ENCODE measurements at regions not wholly inside any gene's neighbourhood (a gene's known extent, or its start where the extent isn't known, plus 50 kb on each side); places are given as distances from the start of the nearest gene placed in this dataset.

DNA sequence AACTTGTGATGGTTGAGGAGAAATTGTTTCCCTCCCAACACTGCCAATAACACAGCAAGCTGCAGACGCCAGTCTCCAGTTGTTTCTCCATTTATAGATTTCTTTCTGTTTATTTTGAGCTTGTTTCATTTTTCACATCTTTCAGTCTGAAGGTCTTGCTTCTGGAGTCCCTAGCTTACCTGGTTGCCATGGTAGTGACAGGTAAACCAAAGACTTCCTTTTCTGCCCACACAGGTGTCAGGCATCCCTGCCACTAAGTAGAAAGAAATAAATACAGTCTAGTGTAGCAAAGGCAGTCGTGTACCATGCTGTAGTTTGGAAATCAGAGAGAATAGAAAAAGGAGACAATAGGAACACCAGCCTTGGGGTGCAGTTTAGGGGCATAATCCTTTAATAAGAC lies 82.8 kb downstream of the MARCHF4 start:
- Histone ChIP-seq H3K4me3 (no peak overlapping the region), H3K27ac (no peak overlapping the region), H3K9me3 (no peaks in the 10 kb centered on the region), H3K27me3 (peaks cover 28% of the 10 kb centered on the region), H3K36me3 (no peaks in the 10 kb centered on the region), H3K4me1 (no peaks in the 10 kb centered on the region)
- ATAC-seq = no peak
- WGBS, 2 donors (ENCODE audit: low coverage in 1 of 2) = 21 to 25% methylated on average over 2 of the region's 2 CpGs
- TF ChIP-seq CTCF (IDR thresholded peaks at IDR 0.05) (no peak), POLR2A (IDR thresholded peaks at IDR 0.05) (no peak), POLR2AphosphoS5 (IDR thresholded peaks at IDR 0.05) (no peak), EP300 (IDR thresholded peaks at IDR 0.05) (no peak)

DNA sequence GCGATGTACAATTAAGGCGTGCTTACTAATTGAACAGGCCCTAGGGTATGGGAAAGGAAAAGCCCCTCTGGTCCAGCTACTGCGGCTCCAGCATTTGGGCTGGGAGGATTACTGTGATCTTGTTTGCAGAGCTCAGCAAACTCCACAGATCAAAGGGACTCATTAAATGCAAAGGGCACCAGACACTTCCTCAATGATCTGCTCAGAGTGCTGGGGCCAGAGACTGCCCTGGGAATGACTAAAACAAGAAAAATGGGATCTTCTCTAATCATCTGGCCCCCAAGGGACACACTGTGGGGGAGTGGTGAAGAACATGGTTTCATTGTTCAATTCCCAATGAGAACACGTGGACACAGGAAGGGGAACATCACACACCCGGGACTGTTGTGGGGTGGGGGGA lies 85.0 kb downstream of the MARCHF4 start:
- H3K4me1 ChIP-seq = no peaks in the 10 kb centered on the region
- ATAC-seq = no peak
- 70% methylated on average over 3 of the region's 5 CpGs; no CpG with 5 or more reads in 1 of the 2 donors for WGBS, 2 donors (ENCODE audit: low coverage in 1 of 2)
- H3K27ac ChIP-seq = no peak overlapping the region
- TF ChIP-seq POLR2AphosphoS5 (IDR thresholded peaks at IDR 0.05) (no peak), POLR2A (IDR thresholded peaks at IDR 0.05) (no peak), EP300 (IDR thresholded peaks at IDR 0.05) (no peak), CTCF (IDR thresholded peaks at IDR 0.05) (no peak)
- H3K4me3 ChIP-seq = no peak overlapping the region
- H3K36me3 ChIP-seq = no peaks in the 10 kb centered on the region
- H3K9me3 ChIP-seq = no peaks in the 10 kb centered on the region
- peaks cover 28% of the 10 kb centered on the region for H3K27me3 ChIP-seq

GRCh38 chr2:216286616-216287231 lies 85.6 kb downstream of the MARCHF4 start:
- H3K9me3 ChIP-seq = no peaks in the 10 kb centered on the region
- no peak overlapping the region for H3K4me3 ChIP-seq
- WGBS, 2 donors (ENCODE audit: low coverage in 1 of 2) = 56 to 72% methylated on average over 8 of the region's 8 CpGs
- ATAC-seq = no peak
- TF ChIP-seq EP300 (IDR thresholded peaks at IDR 0.05) (no peak), POLR2A (IDR thresholded peaks at IDR 0.05) (no peak), CTCF (IDR thresholded peaks at IDR 0.05) (no peak), POLR2AphosphoS5 (IDR thresholded peaks at IDR 0.05) (no peak)
- peaks cover 28% of the 10 kb centered on the region for H3K27me3 ChIP-seq
- H3K36me3 ChIP-seq = no peaks in the 10 kb centered on the region
- no peak overlapping the region for H3K27ac ChIP-seq
- no peaks in the 10 kb centered on the region for H3K4me1 ChIP-seq

- 42% methylated on average over 4 of the region's 7 CpGs; no CpG with 5 or more reads in 1 of the 2 donors for WGBS, 2 donors (ENCODE audit: low coverage in 1 of 2)
- no peak for TF ChIP-seq EP300 (IDR thresholded peaks at IDR 0.05)
- no peak for TF ChIP-seq POLR2AphosphoS5 (IDR thresholded peaks at IDR 0.05)
- TF ChIP-seq POLR2A (IDR thresholded peaks at IDR 0.05) = no peak
- no peak for TF ChIP-seq CTCF (IDR thresholded peaks at IDR 0.05)
- no peaks in the 10 kb centered on the region for H3K36me3 ChIP-seq
Measured at GRCh38 chr2:216285701-216286100, 86.6 kb downstream of the MARCHF4 start.

GRCh38 chr2:216284708-216285107 lies 87.6 kb downstream of the MARCHF4 start:
- no peak for TF ChIP-seq EP300 (IDR thresholded peaks at IDR 0.05)
- TF ChIP-seq POLR2A (IDR thresholded peaks at IDR 0.05) = no peak
- no peak overlapping the region for H3K4me3 ChIP-seq
- WGBS, 2 donors (ENCODE audit: low coverage in 1 of 2) = 100% methylated on average over 2 of the region's 3 CpGs; no CpG with 5 or more reads in 1 of the 2 donors
- no peak overlapping the region for H3K27ac ChIP-seq
- no peaks in the 10 kb centered on the region for H3K9me3 ChIP-seq
- peaks cover 25% of the 10 kb centered on the region for H3K27me3 ChIP-seq
- ATAC-seq = no peak
- H3K36me3 ChIP-seq = no peaks in the 10 kb centered on the region
- H3K4me1 ChIP-seq = peaks cover 0 to 5% (median 0%) of the 10 kb centered on the region in 3 donors

More at GRCh38 chr2:216285701-216286100, 86.6 kb downstream of the MARCHF4 start:
- Histone ChIP-seq H3K4me3 (no peak overlapping the region), H3K27ac (no peak overlapping the region), H3K9me3 (no peaks in the 10 kb centered on the region), H3K27me3 (peaks cover 28% of the 10 kb centered on the region), H3K4me1 (no peaks in the 10 kb centered on the region)
- ATAC-seq = no peak
